GM21786 (cell line): ENCODE measurements at regions not wholly inside any gene's neighbourhood (a gene's known extent, or its start where the extent isn't known, plus 50 kb on each side); places are given as distances from the start of the nearest gene placed in this dataset.
"Not testable (repeated sequence)": the region's sequence is repeated elsewhere in the genome, so short reads cannot be mapped to it uniquely, and the experiment has no call there.

Experiments used
- ATAC-seq: cut with Tn5 transposase; IDR thresholded peaks from one replicate; pipeline ENCODE4 v1.9.1; 2021; ENCODE audit not compliant: unreplicated experiment

DNA sequence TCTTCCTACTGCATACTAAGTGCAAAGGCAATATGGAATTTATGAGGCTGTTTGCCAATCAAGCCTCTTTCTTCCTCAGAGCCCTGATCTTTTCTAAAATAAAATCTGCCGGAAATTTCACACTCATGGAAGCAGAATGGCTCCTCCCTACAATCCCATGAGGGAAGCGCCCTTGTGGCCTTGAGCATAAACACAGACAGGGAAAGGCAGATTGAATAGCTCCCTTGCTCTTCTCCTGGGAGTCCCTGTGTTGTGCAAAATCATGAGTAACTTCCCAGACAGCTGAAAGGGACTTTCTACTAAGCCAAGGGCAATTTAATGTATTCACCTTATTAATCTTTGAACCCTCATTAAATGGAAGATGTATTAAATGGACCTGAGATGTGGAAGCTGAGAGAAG, 226.1 kb upstream of the PIK3R1 start:
- ATAC-seq = no peak

DNA sequence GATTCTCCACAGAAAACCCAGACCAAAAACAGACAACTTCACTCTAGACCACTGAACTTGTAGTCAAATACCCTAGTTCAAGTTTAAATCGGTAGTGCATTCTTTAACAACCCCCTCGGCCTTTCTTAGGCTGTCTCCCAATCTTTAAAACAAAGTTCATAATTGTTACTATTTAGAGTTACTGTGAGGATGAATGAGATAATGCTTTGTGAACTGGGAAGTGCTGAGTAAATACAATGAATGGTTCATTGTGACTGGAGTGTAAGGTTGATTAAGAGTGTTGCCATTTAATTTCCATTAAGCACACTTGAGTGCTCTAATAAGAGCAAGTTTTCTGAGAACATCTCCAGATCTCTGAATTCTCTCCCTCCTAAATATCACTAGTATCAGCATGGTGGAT, 228.8 kb upstream of the PIK3R1 start:
- no peak for ATAC-seq

DNA sequence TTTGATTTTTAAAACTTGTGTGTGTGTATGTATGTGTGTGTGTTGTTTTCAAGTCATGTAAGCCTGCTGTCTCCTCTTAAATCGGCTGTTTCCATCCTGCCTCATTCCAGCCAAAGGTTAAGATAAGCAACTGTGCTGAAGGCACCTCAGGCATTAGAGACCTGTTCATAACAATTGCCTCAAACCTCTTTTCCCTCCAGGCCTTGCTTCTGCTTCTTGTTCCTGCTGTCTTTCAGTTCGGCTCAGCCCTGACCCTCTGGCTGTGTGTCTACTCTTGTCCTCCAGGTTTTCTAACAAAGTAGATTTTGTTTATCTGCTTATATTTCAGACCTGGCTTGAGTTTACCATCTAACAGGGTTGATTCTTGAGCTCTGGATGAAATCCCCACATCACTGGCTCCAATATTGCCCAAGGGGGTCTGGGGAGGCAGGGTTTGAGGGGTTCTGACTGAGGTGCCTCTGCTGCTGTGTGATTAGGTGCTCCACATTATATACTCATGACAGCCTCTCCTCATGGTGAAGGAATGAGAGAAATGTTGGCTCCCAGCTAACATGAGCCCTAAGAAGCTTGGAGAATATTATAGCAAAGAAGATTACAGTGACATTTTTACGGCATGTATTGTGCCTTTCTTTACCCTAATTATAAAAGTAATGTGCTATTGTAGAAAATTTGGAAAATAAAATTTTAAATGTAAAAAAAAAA, 229.7 kb upstream of the PIK3R1 start:
- ATAC-seq = no peak

GRCh38 chr5:67984546-67984945, 231.0 kb upstream of the PIK3R1 start:
- no peak for ATAC-seq

DNA sequence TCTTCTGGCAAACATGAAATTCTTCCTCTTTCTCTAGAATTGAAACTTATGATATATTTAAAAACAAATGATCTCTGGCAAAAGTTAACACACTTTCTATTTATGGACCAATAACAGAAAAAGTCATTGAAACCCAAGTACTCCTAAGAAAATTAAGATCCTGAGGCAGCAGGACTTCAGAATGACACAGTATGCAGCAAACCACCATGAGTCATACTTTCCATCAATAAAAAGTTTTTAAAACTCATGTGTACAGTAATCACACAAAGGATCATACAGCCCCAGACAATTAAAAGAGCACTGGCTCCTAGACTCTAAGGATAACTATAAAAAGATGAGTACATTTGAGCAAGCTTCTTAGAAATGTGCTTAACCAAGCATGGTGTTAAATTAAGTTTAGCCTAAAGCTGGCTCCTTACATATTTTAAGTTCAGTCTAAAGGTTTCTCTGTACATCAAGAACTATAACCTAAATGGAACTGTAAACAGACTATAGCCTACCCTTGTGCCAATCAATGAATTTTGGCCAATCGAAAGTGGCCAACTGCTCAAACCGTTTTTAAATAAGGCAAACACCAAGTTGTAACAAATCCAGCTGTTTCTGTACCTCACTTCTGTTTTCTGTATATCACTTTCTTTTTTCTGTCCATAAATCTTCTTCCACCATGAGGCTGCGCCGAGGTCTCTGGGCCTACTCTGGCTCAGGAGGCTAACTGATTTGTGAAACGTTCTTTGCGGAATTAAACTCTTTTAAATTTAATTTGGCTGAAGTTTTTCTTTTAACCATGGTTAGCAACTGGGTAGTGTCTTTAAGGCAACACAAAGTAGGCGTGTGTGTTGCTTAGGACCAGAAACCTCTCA, 232.1 kb upstream of the PIK3R1 start:
- no peak for ATAC-seq

- not testable (repeated sequence) for ATAC-seq
Observed at GRCh38 chr5:67982160-67982559, 233.4 kb upstream of the PIK3R1 start.

- no peak for ATAC-seq
Observed at GRCh38 chr5:67978171-67978570, 237.4 kb upstream of the PIK3R1 start.

DNA sequence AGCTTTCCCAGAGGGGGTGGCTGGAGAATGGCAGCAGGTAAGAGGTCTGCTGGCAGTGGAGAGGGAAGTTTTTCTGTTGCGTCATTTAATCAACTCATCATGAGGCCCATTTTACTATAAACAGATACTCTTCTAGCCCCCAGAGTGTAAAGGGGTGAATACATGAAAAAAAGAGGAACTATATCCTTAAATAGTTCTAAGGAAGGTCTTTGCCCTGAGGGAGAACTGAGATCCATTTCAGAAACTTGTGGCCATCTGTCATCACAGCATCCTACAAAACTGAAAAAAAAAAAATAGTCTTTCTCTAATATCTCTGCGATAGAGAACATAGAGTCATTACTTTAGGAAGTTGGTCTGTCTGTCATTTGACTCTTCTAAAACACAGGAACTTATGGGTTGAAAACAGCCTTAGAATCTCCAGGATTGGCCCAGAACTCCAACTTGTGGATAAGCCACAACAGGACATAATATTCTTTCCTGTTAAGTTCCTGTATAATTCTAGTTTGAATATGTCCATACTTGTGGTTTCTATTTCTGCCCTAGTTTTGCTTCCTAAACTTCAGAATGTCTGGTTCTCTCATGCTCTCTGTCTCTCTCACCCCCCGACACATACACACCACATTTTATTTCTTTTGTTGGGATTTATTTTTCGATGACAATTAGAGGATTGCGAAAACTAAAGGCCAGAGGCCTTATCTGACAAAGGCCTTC, 238.5 kb upstream of the PIK3R1 start:
- no peak for ATAC-seq

DNA sequence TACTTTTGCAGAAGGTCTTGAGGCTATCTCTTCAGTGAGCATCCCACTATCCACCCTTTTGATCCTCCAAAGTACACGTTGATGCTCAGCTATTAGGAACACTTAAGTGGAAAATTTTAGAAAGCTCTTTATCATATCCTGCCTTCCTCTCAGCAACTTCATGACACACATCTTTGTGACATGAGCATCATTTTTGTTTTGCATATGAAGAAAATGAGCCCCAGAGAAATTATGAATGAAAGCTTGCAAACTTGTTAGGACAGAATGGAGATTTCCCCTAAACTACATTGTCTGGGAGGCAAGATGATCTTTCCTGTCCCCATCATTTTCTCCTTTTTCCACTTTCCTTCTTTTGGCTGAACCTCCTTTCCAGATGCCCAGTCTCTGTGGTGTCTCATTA, 239.4 kb upstream of the PIK3R1 start:
- ATAC-seq = no peak

- no peak for ATAC-seq
Observed at GRCh38 chr5:67974471-67974870, 241.1 kb upstream of the PIK3R1 start.

GRCh38 chr5:67974054-67974453, 241.5 kb upstream of the PIK3R1 start:
- ATAC-seq = no peak

GRCh38 chr5:67971971-67972821, 243.4 kb upstream of the PIK3R1 start:
- ATAC-seq = no peak

- ATAC-seq = no peak
Observed at GRCh38 chr5:67971223-67971830, 244.2 kb upstream of the PIK3R1 start.

GRCh38 chr5:67969631-67970030, 245.9 kb upstream of the PIK3R1 start:
- no peak for ATAC-seq

DNA sequence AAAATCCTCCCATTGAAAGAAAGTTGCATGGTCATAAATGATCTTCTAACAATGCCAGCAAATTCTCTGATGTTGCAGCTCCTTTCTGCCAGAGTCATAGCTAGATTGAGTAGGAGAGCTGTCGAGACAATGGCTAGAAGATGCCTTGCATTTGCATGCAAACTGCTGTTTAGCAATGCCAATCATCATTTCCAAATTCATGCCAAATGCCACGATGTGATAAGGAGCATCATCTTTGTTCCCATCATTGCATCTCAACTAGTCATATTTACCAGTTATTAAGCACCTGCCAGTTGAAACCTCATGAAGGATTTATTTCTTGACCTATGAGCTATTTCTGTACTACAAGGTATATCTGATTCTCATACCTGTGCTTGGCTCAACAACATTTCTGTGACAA, 246.4 kb upstream of the PIK3R1 start:
- no peak for ATAC-seq

DNA sequence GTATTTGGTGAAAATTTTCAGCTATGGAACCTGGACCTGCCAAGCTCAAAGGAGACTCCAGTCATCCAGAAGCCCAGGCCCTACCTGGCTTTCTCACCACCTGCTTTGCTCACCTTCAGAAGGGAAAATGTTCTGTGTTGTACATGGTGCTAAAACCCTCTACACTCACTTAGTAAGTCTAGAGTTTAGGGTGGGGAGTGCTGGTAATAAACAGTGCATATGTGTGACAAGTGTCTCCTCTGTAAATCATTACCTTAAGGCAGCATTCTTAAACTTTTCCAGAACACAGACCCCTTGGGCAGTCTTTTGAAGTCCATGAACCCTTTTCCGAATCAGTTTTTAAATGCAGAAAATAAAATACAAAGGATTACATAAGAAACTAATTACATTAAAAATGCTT, 248.8 kb upstream of the PIK3R1 start:
- no peak for ATAC-seq

- ATAC-seq = no peak
Observed at GRCh38 chr5:67964619-67965018, 250.9 kb upstream of the PIK3R1 start.

DNA sequence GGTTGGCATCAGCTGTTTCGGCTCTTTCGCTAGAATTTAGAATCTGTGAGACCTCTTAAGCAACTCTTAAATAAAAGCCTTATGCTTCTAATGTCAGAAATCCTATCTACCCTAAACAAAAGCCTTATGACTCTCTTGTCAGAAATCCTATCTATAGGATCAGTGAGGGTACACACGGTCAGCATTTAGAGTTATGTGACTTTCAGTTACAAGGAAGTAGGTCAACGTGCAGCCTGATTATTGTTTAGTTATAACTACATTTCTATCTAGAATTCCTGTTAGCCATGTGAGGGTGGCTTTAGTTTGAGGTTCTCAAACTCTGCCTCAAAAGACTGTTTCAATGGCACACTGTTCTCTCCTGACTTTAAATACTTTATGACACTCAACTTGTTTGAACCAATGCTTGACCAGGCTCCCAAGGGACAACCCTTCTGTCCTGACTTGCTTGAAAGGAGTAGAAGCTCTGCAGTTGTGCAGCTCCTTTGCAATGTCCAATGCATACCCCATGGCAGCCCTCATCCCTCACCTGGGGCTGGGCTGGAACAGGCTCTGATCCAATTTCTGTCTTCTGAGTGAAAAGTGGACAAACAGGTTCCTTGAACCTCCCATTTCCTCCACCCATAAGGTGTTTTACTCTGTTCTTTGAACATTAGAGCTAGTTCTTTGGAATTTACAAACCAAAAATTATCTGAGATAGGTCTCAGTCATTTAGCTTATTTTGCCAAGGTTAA, 251.6 kb upstream of the PIK3R1 start:
- no peak for ATAC-seq

- no peak for ATAC-seq
Observed at GRCh38 chr5:67960939-67961338, 254.6 kb upstream of the PIK3R1 start.

GRCh38 chr5:67957374-67957773, 258.2 kb upstream of the PIK3R1 start:
- no peak for ATAC-seq
